GM12891 (cell line): ENCODE measurements at regions not wholly inside any gene's neighbourhood (a gene's known extent, or its start where the extent isn't known, plus 50 kb on each side); places are given as distances from the start of the nearest gene placed in this dataset.

Experiments used
- POLR2A ChIP-seq: IDR thresholded peaks from 2 replicates; pipeline ENCODE4 v1.6.1; 2011; ENCODE audit warnings: low read depth, low read length, control low read depth
- POLR2AphosphoS5 ChIP-seq: IDR thresholded peaks from 2 replicates; pipeline ENCODE4 v1.6.1; 2011; ENCODE audit warnings: low read depth, low read length, control low read depth

- TF ChIP-seq POLR2A, result no peak
- no peak for TF ChIP-seq POLR2AphosphoS5
Observed at GRCh38 chr5:167871091-167871490, 420.4 kb upstream of the WWC1 start.
